HG02642 (cell line): ENCODE measurements at regions not wholly inside any gene's neighbourhood (a gene's known extent, or its start where the extent isn't known, plus 50 kb on each side); places are given as distances from the start of the nearest gene placed in this dataset.
A peak's percentile ranks its signal among the peaks of the same experiment; 100 is the strongest.

ENCODE experiments used
- ATAC-seq: cut with Tn5 transposase; IDR thresholded peaks from one replicate; pipeline ENCODE4 v1.9.1; 2021; ENCODE audit warnings: mild to moderate bottlenecking; ENCODE audit not compliant: unreplicated experiment, poor library complexity

DNA sequence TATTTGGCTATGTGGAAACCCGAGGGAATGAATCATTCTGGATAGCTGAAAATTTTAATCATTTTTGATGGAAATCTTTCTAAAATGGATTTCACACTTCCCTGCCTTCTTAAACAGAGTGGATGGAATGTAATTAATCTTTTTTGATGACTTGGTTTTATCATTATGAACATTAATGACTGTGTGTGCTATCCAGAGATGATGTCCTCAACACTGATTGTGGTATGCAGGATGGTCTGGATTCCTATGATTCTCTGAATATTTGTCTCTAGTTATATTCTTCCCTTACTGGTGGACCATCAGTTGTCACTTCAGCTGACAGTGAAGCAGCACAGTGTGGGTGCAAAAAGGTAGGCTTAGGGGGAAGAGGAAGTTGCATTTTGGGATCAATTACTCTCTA is 513.5 kb downstream of the LMO4 start:
- no peak for ATAC-seq

DNA sequence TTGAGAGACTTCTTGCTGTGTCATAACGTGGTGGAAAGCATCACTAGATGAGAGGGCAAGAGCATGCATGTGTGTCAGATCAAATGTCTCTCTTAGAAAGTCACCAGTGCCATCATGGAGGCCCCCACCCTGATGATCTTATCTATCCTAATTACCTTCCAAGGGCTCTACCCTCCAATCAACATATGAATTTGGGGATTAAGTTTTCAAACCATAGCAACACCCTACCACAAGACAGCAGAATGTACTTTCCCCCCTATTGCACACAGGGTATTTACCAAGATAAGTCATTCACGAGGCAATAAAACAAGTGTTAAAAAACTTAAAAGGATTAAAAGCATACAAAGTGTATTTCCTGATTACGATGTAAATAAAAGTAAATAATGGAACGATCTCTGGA is 515.6 kb downstream of the LMO4 start:
- no peak for ATAC-seq

DNA sequence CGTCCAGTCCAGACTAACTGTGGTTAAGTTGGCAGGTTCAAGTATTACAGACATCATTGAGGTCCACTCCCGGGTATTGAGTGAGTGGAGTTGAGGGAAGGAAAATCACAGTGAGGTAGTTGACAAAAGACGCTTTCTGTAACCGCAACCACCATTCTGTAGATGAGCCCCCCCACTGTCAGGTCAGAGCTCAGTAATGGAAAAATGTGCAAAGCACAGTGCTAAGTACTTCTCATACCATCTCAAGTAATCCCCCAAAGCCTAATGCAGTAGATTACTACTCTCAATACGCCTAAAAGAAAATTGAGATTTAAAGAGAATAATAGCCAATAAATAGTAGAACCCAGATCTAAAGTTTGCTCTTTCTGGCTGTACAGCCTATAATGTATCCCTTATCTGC is 522.8 kb downstream of the LMO4 start:
- ATAC-seq, result no peak

DNA sequence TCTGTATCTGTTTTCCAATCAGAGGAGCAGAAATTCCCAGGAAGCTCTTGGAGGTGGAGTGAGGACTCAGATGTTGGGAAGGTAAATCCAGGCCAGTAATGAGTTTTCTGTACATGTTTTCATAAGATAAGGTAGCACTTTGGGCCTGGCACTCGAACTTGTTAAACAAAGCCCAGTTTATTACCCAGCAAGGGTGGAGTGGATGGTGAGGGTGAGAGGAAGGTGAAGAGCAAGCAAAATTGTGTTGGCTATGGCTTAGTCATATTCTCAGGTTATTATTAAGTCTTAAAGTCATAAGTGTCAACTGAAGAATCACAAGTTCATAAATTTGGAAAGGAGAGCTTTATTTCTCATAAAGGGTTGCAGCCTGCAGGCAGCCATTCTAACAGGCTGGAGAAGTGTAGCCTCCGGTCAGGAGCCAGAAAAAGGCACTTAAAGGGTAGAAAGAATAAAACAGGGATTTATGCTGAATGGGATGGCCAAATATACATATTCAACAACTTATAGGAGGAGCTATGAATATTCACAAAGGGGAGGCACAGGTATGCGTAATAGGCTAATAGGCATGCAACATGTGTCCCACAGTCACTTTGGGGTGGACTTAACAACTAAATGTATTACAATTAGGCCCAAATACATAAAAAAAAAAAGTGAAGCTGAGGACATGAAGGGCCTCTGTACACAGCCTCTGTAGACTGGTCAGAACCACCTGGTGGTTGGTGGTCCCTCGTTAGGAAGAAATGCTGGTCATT is 523.9 kb downstream of the LMO4 start:
- no peak for ATAC-seq

DNA sequence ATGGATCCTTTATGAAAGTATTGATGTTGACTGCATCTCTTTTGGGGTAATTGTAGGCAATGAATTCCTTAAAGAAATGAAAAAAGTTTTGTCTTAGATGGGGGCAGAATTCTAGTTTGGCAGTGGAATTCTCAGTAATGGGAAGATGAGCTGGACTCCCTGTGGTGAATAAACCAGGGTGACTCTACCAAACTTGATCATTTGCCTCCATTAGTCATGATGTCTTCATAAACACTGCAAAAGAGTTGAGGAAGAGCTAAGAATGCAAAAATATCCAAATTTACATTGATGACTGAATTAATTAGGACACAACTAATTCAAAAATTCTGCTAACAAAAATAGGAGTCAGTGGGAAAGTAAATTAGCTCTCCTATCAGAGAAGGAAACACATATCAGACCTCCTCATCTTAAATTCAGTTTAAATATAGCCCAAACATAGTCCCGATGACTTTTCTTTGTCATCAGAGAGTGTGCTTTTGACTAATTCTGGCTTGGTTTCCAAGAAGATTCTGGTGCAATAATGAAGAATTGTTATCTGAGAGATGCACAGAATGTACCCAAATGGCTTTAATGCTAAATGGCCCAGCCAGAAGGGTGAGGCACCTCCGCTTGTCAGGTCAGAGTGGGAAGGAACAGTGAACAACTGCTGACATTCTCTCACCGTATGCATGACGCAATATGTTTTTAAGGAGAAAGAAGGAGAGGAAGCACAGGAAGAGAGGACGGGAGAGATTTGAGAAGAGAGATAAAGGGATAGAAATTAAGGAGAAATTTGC is 525.1 kb downstream of the LMO4 start:
- ATAC-seq, result no peak

DNA sequence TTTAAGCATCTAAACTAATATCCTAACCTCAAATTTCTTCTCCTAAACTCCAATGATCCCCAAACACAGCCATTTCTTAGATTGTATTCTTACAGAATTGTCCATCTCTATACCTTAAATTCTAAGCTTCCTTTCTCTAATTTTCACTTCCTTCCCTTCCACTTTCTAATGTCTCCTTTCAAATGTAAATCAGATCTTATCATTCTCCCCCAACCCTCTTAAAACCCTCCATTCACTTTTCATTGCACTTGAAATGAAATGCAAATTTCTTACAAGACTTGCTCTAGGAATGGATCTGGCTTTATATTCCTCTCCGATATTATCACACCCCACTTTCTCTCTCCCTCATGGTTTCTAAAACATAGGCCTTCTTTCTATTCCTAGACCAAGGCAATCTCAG is 534.6 kb downstream of the LMO4 start:
- no peak for ATAC-seq

DNA sequence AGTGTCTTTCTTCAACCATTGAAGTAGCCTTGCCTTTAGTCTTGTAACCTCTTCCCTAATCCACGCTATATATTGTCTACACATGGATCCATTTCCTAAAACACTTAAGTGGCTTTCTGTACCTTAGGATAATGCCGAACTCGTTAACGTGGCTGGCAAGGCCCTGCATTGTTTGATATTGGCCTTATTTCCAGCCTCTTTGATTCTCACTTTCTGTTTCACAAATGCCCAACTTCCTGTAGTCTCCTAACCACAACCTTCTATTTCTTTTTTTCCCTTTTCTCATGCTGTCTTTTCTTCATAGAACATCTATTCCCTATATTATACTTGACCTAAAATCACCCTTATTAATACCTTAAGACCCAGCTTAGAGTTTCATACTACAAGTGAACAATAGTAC is 536.0 kb downstream of the LMO4 start:
- ATAC-seq, result peak; percentile 58

DNA sequence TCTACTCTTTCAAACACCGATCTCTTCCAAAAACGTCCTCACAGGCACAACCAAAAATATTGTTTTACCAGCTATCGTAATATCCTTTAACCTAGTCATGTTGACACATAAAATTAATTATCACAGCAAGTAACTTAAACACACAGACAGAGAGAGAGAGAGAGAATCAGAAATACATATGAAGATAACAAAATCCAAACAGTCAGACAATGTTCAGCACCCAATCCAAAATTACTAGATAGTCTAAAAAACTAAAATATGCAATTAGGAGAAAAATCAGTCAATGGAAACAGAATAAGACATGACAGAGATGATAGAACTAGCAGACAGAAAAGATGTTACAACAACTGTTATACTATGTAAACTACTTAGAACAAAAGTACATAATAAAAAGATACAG is 537.7 kb downstream of the LMO4 start:
- ATAC-seq, result no peak

DNA sequence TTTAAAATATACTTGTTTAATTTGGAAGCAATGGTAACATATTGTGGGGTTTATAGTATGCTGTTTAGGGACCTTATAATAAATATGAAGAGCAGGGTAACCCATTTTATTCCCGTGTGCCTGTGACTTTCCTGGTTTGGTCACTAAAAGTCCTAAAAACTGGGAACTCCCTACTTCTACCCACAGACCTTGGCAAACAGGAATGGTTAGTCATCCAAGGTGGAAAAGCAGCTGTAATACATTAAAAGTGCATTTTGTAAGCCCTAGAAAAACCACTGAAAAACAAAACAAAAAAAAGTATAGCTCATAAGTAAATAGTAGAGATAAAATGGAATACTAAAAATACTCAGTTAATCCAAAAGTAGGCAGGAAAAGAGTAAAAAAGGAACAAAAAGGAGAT is 538.9 kb downstream of the LMO4 start:
- ATAC-seq, result no peak

DNA sequence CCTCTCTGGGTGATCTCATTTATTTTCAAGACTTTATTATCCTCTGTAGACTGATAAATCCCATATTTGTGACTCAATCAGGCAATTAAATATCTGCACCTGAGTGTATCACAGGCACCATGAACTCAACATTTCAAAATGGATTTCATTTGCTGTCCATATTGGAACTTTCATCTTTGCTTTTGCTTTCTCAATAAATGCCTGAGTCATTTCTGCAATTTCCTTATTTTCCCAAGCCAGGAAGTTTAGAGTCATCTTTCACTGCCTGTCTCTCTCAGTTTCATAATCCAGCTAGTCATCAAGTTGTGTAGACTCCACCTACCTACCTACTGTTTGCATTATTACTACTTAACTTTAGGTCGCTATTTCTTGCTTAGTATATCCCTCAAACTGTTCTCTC is 540.9 kb downstream of the LMO4 start:
- no peak for ATAC-seq

DNA sequence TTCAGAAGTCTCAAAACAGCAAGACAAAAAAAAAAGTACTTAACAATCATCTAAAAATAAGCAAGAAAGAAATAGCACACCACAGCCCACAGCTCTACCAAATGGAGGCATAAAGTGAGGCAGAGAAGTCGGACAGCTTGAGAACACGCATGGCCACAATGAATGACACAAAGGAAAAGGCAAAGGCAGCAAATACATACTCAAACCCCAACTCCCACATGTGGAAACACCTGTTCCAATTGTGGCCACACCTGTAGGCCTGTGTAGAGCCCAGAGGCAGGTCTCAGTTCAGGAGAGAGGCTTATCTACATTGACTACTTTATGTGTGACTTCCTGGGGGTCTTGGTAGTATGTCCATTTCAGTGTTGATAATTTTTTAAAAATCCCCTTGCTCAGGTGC is 543.5 kb downstream of the LMO4 start:
- ATAC-seq, result peak; percentile 78

DNA sequence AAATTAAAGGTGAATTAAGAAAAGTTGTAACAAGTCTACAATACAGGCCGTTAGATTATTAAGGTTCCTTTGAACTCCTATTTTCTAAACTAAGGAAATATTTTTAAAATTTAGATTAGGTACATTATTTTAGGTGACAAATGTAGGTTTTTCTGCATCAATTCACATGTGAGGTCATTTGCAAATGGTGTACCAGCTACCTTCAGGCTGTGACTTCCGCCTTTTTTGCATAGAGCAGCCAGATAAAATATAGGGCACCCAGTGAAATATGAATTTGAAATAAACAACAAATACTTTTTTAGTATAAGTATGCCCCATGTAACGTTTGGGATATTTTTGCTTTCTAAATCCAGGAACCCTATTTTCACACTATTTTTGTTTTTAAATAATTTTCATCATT is 544.0 kb downstream of the LMO4 start:
- no peak for ATAC-seq

DNA sequence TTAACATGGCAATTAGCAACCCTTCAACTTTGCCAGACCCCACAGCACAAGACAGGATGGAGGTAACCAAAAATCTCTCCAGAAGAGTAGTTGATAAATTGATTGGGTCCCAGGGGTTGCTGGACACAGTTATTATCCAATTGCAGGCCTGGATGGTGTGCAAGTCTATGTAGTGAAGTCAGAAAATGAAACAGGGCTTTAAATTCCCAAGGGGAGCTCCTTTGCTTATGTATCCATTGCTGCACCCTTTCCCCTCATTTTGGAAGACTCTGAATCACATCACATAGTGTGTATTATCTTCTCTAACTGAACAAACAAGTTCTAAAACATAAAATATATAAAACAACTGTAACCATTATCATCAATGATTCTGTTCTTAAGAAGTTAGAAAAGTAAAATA is 550.2 kb downstream of the LMO4 start:
- ATAC-seq, result no peak

DNA sequence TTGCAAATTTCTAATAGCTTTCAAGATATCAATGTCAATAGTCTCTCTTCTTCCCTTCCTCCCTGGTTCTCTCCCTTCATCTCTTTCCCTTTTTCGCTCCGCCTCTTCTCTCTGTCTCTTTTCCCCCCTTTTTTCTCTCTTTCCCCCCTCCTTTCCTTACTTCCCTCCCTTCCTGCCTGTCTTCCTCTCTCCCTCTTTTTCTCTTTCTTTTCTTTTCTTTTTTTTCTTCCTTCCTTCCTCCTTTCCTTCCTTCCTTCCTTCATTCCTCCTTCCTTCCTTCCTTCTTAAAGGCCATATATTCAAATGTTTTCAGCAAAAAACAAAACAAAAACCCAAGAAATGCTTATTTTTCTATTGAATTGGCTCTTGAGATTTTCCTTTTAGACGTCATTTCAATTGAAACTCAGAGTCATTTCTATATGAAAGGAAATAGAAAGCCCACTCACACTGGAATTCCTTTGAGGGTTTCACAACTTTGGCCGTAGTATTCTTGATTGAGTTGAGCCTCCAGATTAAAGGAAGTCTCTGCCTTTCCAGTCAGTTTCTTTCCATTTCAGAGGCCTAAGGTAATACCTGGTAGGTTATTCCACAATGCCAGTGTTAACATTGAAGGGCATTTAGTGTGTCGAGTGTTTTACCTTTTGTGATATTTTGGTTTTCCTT is 551.5 kb downstream of the LMO4 start:
- ATAC-seq, result no peak

DNA sequence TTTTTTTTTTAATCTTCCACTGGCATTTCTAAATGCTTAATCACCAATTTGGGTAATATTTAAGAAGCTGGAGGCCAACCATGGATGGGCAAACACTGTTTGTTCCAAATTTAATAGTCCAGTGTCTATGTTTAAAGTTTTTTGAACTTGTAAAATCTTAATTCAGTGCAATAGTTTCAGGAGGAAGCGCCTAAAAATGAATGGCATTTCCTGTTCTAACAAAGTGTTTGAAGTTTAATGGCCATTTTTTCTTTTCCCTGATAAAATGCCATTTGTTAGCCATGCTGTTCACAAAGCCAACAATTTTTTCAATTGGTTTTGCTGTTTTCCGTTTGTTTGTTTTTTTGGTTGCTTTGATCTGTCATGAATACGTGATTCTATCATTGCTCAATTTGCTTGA is 552.1 kb downstream of the LMO4 start:
- ATAC-seq, result no peak

DNA sequence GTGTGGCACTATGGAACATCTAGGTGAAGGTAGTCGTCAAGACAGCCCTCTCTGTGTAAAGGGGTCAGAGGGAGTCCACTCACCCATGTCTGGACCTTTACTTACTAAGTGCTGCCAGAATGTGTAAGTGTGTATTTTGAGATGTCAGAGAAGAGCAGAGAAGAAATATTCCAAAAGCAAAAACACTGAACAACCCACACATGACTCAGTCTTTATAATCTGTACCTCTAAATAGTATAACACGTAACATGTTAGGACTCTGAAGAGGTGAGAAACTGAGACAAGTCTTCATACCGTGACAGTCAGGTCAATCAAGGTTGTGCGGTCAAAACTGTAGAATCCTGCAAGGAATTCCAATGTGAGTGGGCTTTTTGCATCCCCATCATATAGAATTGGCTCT is 555.2 kb downstream of the LMO4 start:
- ATAC-seq, result no peak

DNA sequence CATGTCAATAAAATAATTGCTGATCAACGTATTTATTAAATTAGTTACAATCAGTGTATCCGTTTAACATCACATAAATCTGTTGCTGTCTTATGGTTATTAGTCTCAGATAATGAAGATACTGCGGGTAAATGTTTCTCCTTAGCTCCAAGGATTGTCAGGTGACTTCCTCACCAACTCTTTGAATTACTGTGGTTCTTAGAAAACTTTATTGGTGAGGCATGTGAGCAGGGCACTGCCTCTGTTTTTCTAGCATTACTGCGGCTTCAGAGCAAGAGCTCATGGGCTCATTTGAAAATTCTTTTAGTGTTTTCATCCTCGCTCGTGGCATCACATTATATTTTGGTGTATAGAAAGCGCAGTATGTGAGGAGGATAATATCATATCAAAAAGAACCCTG is 555.9 kb downstream of the LMO4 start:
- ATAC-seq, result no peak

DNA sequence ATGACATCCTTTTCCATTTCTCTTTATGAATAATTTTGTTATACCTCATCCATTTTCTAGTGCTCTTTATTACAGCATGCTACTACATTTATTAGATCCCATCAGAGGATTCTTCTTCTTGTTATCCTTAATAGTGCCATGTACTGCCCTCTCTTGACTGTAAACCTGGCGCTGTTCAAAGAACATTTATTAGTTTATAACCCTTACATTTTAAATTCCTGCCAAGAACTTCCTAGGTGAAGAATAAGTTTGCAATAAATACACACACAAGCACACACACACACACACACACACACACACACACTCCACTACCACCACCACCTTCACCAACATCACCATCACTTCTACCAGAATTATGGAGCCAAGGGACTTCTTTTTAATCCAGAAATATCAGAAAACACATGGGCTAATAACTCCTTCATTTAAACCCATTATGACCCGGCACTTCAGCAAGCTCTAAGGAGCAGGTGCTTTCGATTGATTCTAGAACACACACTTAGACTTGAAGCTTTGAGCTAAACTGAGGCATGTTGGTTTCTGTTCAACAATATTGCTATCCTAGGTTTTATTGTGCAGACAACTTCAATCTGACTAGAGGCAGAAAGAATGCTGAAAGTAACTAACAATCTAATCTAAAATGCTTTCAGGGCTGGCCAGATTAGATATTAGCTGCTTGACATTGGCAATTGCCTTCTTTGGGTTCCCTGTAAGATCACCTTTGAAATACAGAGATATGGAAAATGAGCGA is 556.8 kb downstream of the LMO4 start:
- ATAC-seq, result no peak

DNA sequence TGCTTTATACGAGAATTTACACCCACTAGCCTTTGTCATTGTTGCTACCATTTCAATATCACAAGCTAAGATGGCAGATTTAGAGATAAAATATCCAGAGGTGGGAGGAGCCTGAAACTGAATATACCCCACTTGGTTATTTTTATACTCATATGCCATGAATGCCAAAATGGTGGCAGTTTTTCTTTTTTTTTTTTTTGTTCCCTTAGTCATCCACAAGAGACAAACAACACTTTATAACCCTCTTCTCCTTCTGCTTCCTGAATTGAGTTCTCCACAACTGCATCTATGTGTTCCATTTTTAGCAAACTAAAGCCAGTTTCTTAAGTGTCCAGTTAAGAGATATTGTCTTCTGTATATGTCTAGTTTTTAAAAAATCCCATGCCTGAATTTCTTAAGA is 558.4 kb downstream of the LMO4 start:
- no peak for ATAC-seq

DNA sequence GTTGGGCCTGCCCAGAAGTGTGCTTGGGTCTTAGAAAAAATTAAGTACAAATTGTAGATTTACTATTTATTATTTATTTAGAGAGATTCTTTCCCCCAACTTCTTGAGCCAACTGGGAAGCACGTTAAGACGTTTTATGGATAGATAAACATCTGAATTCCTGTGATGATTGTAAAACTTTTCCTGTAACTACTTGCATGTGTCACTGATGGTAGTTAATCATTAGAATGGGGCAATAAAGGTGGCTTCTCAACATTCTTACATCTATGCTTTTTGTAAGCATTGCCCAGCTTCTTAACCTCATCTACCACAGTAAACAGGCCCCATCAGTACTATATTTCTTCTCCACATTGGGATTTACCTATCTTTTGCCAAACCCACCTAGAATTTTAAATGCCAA is 559.8 kb downstream of the LMO4 start:
- ATAC-seq, result no peak

DNA sequence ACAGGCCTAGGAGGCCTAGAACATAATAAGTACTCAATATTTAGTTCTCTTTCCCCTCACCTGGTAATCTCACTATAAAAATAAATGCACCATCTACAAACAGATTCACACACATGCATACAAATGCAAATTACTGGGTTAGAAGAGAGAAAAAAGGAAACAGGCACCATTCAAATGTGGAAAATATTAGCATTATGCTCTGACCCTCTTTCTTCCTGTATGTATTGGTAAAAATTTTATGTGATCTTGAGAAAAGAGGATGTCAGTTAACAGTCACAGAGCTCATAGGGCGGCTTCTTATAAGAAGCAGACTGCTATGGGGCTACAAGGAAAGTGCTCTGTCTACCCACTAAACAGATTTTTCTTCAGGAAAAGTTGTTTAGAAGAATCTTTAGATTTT is 565.4 kb downstream of the LMO4 start:
- ATAC-seq, result no peak
